ENCODE measurements at regions not wholly inside any gene's neighbourhood (a gene's known extent, or its start where the extent isn't known, plus 50 kb on each side); places are given as distances from the start of the nearest gene placed in this dataset.
"Not testable (repeated sequence)": the region's sequence is repeated elsewhere in the genome, so short reads cannot be mapped to it uniquely, and the experiment has no call there.

DNA sequence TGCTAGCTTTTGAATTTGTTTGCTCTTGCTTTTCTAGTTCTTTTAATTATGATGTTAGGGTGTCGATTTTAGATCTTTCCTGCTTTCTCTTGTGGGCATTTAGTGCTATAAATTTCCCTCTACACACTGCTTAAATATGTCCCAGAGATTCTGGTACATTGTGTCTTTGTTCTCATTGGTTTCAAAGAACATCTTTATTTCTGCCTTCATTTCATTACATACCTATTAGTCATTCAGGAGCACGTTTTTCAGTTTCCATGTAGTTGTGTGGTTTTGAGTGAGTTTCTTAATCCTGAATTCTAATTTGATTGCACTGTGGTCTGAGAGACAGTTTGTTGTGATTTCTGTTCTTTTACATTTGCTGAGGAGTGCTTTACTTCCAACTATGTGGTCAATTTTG lies 51.2 kb upstream of the MB21D2 start:
- not testable (repeated sequence) for DNase-seq (ENCODE audit: low read depth)

GRCh38 chr3:192980632-192981031 lies 63.0 kb upstream of the MB21D2 start:
- no peak for DNase-seq (ENCODE audit: low read depth)

GRCh38 chr3:192986379-192986778 lies 68.7 kb upstream of the MB21D2 start:
- no peak for DNase-seq (ENCODE audit: low read depth)

- no peak for DNase-seq (ENCODE audit: low read depth)
Observed at GRCh38 chr3:192991356-192991755, 73.7 kb upstream of the MB21D2 start.

DNA sequence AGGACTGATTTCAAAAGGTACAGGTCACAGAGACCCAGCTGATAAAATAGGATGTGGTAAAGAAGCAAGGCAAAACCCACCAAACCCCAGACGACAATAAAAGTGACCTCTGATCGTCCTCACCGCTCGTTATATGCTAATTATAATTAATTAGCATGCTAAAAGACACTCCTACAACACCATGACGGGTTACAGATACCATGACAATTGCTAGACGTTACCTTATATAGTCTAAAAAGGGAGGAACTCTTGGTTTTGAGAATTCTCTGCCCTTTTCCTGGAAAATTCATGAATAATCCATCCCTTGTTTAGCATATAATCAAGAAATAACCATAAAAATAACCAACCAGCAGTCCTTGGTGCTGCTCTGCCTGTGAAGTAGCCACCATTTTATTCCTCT lies 74.7 kb upstream of the MB21D2 start:
- DNase-seq (ENCODE audit: low read depth) = no peak

- DNase-seq (ENCODE audit: low read depth) = no peak
Observed at GRCh38 chr3:192993411-192993810, 75.8 kb upstream of the MB21D2 start.

DNA sequence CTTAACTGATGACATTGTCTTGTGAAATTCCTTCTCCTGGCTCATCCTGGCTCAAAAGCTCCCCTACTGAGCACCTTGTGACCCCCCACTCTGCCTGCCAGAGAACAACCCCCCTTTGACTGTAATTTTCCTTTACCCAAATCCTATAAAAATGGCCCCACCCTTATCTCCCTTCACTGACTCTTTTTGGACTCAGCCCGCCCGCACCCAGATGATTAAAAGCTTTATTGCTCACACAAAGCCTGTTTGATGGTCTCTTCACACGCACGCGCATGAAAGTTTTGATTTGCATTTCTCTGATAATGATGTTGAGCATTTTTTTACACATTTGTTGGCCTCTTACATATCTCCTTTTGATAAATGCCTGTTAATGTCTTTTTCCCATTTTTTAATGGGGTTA lies 83.5 kb upstream of the MB21D2 start:
- DNase-seq (ENCODE audit: low read depth) = not testable (repeated sequence)

- not testable (repeated sequence) for DNase-seq (ENCODE audit: low read depth)
Observed at GRCh38 chr3:193003624-193004023, 86.0 kb upstream of the MB21D2 start.

DNA sequence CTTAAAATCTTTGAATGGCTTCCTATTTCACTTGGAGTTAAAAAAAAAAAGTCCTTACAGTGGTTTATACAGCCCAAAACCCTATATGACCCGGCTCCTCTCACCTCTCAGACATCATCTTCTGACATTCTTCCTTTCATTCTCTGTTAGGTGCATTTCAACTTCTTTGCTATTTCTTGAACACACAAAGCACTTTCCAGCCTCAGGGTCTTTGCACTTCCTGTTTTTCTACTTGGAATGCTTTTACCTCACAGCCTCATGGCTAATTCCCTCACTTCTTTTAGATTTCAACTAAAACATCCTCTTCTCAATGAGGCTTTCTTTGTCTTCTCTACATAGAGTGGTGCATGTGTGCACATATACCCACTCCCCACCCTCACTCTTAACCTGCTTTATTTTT lies 91.0 kb upstream of the MB21D2 start:
- no peak for DNase-seq (ENCODE audit: low read depth)

DNA sequence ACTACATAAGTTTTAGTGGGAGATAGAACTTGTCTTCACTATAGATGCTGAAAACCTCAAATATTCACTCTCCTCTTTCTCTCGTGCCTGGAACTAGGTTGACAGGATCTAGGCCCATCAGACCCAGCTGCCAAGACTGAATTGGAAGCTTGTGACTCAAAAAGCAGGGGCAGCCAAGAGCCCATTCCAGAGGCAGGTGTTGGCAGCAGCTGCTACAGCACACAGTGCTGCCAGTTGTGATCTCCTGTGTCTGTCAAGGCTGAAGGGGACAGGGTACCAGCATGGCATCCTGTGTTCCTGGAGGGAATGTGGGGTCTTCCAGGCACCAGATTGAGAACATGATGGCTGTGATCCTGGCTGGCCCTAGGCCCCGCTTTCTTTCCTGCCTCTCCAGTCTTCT lies 92.5 kb upstream of the MB21D2 start:
- no peak for DNase-seq (ENCODE audit: low read depth)

GRCh38 chr3:193011958-193012357 lies 94.3 kb upstream of the MB21D2 start:
- DNase-seq (ENCODE audit: low read depth) = no peak

GRCh38 chr3:193014902-193015301 lies 97.2 kb upstream of the MB21D2 start:
- DNase-seq (ENCODE audit: low read depth) = no peak

- no peak for DNase-seq (ENCODE audit: low read depth)
Observed at GRCh38 chr3:193016437-193016901, 98.8 kb upstream of the MB21D2 start.

DNA sequence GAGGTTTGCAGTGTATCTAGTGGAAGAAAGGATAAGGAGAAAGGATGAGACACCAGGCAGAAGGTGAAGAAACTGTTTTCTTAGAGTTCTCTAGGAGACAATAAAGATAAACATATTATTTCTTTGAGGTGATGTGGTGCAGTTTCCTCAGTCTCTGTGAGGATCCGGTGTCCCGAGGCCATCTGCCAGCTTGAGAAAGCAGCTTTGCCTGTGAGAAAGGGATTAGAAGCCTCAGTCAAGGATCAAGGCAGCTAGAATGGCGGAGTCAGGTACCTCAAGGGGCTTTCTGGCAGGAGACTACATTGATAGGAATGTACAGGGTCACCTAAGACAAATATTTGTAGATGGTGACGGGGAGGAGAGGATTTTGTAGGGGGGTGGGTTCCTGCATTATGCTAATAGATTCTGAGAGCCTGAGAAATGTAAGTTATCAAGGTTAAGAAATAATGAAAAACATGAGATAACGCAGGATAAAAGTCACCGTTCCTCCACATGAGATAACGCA lies 103.9 kb upstream of the MB21D2 start:
- no peak for DNase-seq (ENCODE audit: low read depth)

- no peak for DNase-seq (ENCODE audit: low read depth)
Observed at GRCh38 chr3:193023218-193023617, 105.6 kb upstream of the MB21D2 start.

DNA sequence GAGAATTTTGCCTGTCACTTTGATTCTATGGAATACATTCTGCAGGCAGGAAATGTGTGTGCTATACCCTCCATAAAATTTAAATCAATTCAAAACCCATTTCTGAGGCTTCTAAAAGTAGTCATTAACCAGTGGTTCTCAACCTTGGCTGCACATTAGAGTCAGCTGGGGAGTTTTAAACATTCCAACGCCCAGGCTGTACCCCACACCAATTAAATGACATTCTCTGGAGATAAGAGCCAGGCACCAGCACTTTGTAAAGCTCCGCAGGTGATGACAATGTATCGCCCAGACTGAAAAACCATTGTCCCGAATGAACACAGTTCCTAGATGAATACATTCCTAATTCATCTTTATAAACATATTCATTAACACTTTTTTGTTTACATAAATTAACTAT lies 110.6 kb upstream of the MB21D2 start:
- DNase-seq (ENCODE audit: low read depth) = no peak

DNA sequence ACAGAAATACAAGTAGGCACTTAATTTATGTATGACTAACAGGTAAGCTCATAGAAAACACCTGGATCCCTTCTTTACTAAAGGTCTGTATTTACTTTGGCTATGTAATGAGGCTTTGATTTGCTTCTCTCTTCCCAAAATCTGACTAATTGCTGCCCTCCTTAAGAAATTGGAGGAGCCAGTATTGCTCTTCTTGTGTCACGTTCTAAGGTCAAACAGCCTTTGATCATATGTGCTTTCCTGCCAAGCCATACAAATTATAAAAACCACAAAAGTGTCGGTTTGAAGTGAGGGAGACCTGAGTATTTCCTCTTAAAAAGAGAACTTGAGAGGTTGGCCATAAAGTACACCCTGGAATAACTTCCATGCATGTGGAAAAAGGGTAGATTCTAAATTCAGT lies 112.1 kb upstream of the MB21D2 start:
- no peak for DNase-seq (ENCODE audit: low read depth)

GRCh38 chr3:193030276-193030675 lies 112.6 kb upstream of the MB21D2 start:
- no peak for DNase-seq (ENCODE audit: low read depth)

DNA sequence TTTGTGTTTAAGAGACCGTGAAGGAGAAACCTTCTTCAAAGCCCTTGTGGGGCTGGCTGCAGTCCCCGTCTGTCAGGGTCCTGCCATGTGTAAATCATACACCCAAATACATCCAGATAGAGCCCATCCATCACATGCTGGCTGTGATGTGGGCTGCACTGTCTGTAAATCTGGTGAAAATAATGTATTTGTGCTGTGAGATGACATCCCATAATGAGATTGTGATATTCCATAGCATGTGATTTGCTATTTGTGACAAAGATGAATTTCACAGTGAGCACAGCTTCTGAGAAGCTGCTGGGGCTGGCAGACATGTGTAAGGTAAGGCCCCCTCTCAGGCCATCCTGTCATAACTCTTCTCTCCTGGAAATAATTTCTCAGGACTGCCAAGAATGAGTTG lies 114.3 kb upstream of the MB21D2 start:
- no peak for DNase-seq (ENCODE audit: low read depth)

DNA sequence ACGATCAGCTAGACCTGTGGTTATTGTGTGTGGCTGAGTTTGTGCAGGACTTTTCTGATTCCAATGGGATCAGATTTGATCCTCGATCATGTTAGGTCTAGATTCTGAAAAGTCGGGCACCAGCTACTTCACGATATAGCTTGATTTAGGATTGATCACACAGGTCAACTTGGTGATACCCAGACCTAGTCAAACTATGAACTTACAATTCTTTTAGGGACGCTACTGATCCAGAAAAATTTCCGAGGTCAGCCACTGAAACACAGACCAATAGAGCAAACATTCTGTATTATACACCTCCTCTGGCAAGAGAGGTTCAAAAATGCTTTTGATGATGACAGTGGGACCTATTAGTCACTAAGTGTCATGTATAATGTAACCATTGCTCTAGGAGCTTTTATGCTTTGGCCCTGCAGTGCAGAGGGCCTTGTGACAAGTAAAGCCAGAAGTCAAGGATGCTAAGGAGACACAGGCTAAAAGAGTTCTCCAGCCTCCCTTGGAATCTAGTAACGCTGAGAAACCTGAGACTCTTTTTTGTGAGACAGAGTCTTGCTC lies 115.6 kb upstream of the MB21D2 start:
- DNase-seq (ENCODE audit: low read depth) = no peak

- not testable (repeated sequence) for DNase-seq (ENCODE audit: low read depth)
Observed at GRCh38 chr3:193037828-193038227, 120.2 kb upstream of the MB21D2 start.

DNA sequence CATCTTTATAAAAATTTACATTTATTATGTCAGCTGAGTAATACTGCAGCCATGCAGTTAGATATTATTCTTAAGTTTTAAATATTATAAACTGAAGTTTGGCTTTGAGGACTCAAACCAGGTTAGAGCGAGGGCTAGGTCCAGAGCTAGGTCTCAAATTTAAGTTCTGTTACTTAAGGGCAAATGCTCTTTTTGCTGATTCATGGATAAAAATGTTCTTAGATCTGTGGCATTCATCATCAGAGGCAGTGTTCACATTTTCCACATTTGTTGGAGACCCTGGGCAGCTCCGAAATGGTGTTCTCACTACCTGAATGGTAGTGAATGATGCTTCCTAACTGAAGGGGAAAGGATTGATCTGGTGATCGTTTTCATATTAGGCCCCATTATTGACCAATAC lies 121.4 kb upstream of the MB21D2 start:
- no peak for DNase-seq (ENCODE audit: low read depth)

GRCh38 chr3:193040836-193041672 lies 123.4 kb upstream of the MB21D2 start:
- peak; percentile 5 for DNase-seq (ENCODE audit: low read depth)

DNA sequence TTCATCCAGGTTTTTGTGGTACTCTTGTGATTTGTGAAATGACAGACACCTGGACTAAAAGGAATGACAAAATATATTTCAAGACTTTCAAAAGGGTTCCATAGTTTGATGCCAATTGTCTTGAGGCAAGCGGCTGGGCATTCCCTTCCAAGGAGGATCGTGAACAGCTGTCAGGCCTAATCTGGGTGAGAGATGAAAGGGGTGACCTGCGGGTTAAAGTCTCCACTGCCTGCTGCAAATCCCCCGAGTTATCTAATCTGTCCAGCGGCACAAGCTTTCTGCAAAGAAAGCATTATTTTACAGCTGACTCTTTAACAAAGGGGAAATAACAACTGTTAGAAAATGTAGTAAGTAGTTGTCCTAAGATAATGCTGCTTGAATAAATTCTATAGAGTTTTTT lies 128.7 kb upstream of the MB21D2 start:
- no peak for DNase-seq (ENCODE audit: low read depth)
